Renal cortex interstitium (tissue), 11 donors: ENCODE measurements at regions not wholly inside any gene's neighbourhood (a gene's known extent, or its start where the extent isn't known, plus 50 kb on each side); places are given as distances from the start of the nearest gene placed in this dataset.

ENCODE experiments used
- DNase-seq, 11 donors: peaks; one replicate each; pipeline ENCODE4 v3.0.0-alpha.2; 2013; ENCODE audit warnings: low read depth in 9 of 11, low spot score in 4 of 11; ENCODE audit errors: extremely low read depth in 1 of 11

GRCh38 chr10:118246332-118247295 is 95.5 kb downstream of the FAM204A start:
- DNase-seq: no peak

- no peak for DNase-seq
Observed at GRCh38 chr10:118243907-118244306, 98.2 kb downstream of the FAM204A start.

- peak; percentile 80 to 94 (median 89) for DNase-seq
Observed at GRCh38 chr10:118241229-118242137, 100.6 kb downstream of the FAM204A start.

GRCh38 chr10:118239236-118239630 is 102.9 kb downstream of the FAM204A start:
- DNase-seq: no peak

GRCh38 chr10:118238573-118239235 is 103.4 kb downstream of the FAM204A start:
- DNase-seq: no peak

GRCh38 chr10:118237930-118238329 is 104.2 kb downstream of the FAM204A start:
- no peak for DNase-seq

- DNase-seq: no peak
Observed at GRCh38 chr10:118234683-118235082, 107.4 kb downstream of the FAM204A start.

- no peak for DNase-seq
Observed at GRCh38 chr10:118220346-118220850, 121.7 kb downstream of the FAM204A start.

GRCh38 chr10:118218562-118218961 is 123.6 kb downstream of the FAM204A start:
- DNase-seq: no peak

- no peak for DNase-seq
Observed at GRCh38 chr10:118216571-118217170, 125.5 kb downstream of the FAM204A start.

- peak in 4 of 11 donors; percentile 27 to 61 (median 54) for DNase-seq
Observed at GRCh38 chr10:118216020-118216419, 126.1 kb downstream of the FAM204A start.

GRCh38 chr10:118214776-118215175 is 127.3 kb downstream of the FAM204A start:
- DNase-seq: no peak

GRCh38 chr10:118213436-118213835 is 128.7 kb downstream of the FAM204A start:
- no peak for DNase-seq

GRCh38 chr10:118210276-118210675 is 131.8 kb downstream of the FAM204A start:
- no peak for DNase-seq

- DNase-seq: no peak
Observed at GRCh38 chr10:118209215-118209614, 132.9 kb downstream of the FAM204A start.

GRCh38 chr10:118207470-118208007 is 134.6 kb downstream of the FAM204A start:
- no peak for DNase-seq

- DNase-seq: no peak
Observed at GRCh38 chr10:118204292-118204943, 137.7 kb downstream of the FAM204A start.

GRCh38 chr10:118203461-118203860 is 138.7 kb downstream of the FAM204A start:
- no peak for DNase-seq
